HG03469 (cell line): ENCODE measurements at regions not wholly inside any gene's neighbourhood (a gene's known extent, or its start where the extent isn't known, plus 50 kb on each side); places are given as distances from the start of the nearest gene placed in this dataset.

Experiments
- ATAC-seq: cut with Tn5 transposase; IDR thresholded peaks from one replicate; pipeline ENCODE4 v1.9.1; 2021; ENCODE audit warnings: mild to moderate bottlenecking, moderate library complexity, moderate number of reproducible peaks; ENCODE audit not compliant: unreplicated experiment

GRCh38 chr6:84425971-84426705 is 198.7 kb upstream of the CEP162 start:
- ATAC-seq = no peak

- no peak for ATAC-seq
Measured at GRCh38 chr6:84424956-84425355, 197.5 kb upstream of the CEP162 start.

GRCh38 chr6:84422380-84422968 is 195.0 kb upstream of the CEP162 start:
- ATAC-seq = no peak

- ATAC-seq = no peak
Measured at GRCh38 chr6:84421031-84421430, 193.6 kb upstream of the CEP162 start.

- ATAC-seq = no peak
Measured at GRCh38 chr6:84417260-84417659, 189.8 kb upstream of the CEP162 start.

- ATAC-seq = no peak
Measured at GRCh38 chr6:84416043-84416657, 188.7 kb upstream of the CEP162 start.

- ATAC-seq = no peak
Measured at GRCh38 chr6:84415517-84415916, 188.1 kb upstream of the CEP162 start.

- ATAC-seq = no peak
Measured at GRCh38 chr6:84415068-84415467, 187.6 kb upstream of the CEP162 start.

- ATAC-seq = no peak
Measured at GRCh38 chr6:84414531-84414930, 187.1 kb upstream of the CEP162 start.

- ATAC-seq = no peak
Measured at GRCh38 chr6:84411060-84411629, 183.7 kb upstream of the CEP162 start.

- ATAC-seq = no peak
Measured at GRCh38 chr6:84409911-84410310, 182.5 kb upstream of the CEP162 start.

GRCh38 chr6:84408028-84408427 is 180.6 kb upstream of the CEP162 start:
- ATAC-seq = no peak

GRCh38 chr6:84403545-84403944 is 176.1 kb upstream of the CEP162 start:
- no peak for ATAC-seq

- ATAC-seq = no peak
Measured at GRCh38 chr6:84399003-84399402, 171.6 kb upstream of the CEP162 start.

- ATAC-seq = no peak
Measured at GRCh38 chr6:84392261-84392660, 164.8 kb upstream of the CEP162 start.

GRCh38 chr6:84390851-84391250 is 163.4 kb upstream of the CEP162 start:
- no peak for ATAC-seq

- ATAC-seq = no peak
Measured at GRCh38 chr6:84390334-84390733, 162.9 kb upstream of the CEP162 start.

- no peak for ATAC-seq
Measured at GRCh38 chr6:84379142-84379541, 151.7 kb upstream of the CEP162 start.

- no peak for ATAC-seq
Measured at GRCh38 chr6:84372290-84372689, 144.8 kb upstream of the CEP162 start.

GRCh38 chr6:84371681-84372080 is 144.2 kb upstream of the CEP162 start:
- no peak for ATAC-seq

- no peak for ATAC-seq
Measured at GRCh38 chr6:84362193-84362821, 134.9 kb upstream of the CEP162 start.
